ENCODE measurements at regions not wholly inside any gene's neighbourhood (a gene's known extent, or its start where the extent isn't known, plus 50 kb on each side); places are given as distances from the start of the nearest gene placed in this dataset.

- peaks cover 7% of the 10 kb centered on the region; the same call in 2 of the 3 replicates for H3K9me3 Mint-ChIP-seq
- Histone ChIP-seq H4K20me1 (replicated peaks; ENCODE audit: insufficient read depth) (no peaks in the 10 kb centered on the region), H2AFZ (no peak overlapping the region), H3K27me3 (ENCODE audit: insufficient read depth) (no peaks in the 10 kb centered on the region), H3K4me1 (ENCODE audit: insufficient read depth) (no peaks in the 10 kb centered on the region), H3F3A (replicated peaks; ENCODE audit: low read depth) (no peaks in the 10 kb centered on the region), H3K36me3 (ENCODE audit: insufficient read depth) (no peaks in the 10 kb centered on the region), H3K9me2 (ENCODE audit: insufficient read depth) (no peaks in the 10 kb centered on the region), H3K79me2 (replicated peaks; ENCODE audit: insufficient read depth) (no peaks in the 10 kb centered on the region), H3K4me2 (no peak overlapping the region), H3K27ac (ENCODE audit: low read depth) (no peak overlapping the region), H3K4me3 (no peak overlapping the region)
- H3K27me3 Mint-ChIP-seq (ENCODE audit: insufficient read depth, low read depth, poor library complexity): no peaks in the 10 kb centered on the region
- no peak for ATAC-seq
- no peak overlapping the region for H3K27ac Mint-ChIP-seq
- TF ChIP-seq EZH2phosphoT487 (IDR thresholded peaks at IDR 0.05; ENCODE audit: unreplicated experiment): no peak
- no peak for TF ChIP-seq STAT1 (IDR thresholded peaks at IDR 0.05; ENCODE audit: unreplicated experiment)
- TF ChIP-seq ETS1 (IDR thresholded peaks at IDR 0.05): no peak
- no peak for TF ChIP-seq CREB1 (CRISPR knock-in tag; IDR thresholded peaks at IDR 0.05; ENCODE audit: low read depth)
- no peak for TF ChIP-seq CTCF (conservative IDR thresholded peaks at IDR 0.05; ENCODE audit: low read depth in 2 of 2)
- TF ChIP-seq ZNF114 (CRISPR knock-in tag; IDR thresholded peaks at IDR 0.05): no peak
- TF ChIP-seq, protein P1, sequence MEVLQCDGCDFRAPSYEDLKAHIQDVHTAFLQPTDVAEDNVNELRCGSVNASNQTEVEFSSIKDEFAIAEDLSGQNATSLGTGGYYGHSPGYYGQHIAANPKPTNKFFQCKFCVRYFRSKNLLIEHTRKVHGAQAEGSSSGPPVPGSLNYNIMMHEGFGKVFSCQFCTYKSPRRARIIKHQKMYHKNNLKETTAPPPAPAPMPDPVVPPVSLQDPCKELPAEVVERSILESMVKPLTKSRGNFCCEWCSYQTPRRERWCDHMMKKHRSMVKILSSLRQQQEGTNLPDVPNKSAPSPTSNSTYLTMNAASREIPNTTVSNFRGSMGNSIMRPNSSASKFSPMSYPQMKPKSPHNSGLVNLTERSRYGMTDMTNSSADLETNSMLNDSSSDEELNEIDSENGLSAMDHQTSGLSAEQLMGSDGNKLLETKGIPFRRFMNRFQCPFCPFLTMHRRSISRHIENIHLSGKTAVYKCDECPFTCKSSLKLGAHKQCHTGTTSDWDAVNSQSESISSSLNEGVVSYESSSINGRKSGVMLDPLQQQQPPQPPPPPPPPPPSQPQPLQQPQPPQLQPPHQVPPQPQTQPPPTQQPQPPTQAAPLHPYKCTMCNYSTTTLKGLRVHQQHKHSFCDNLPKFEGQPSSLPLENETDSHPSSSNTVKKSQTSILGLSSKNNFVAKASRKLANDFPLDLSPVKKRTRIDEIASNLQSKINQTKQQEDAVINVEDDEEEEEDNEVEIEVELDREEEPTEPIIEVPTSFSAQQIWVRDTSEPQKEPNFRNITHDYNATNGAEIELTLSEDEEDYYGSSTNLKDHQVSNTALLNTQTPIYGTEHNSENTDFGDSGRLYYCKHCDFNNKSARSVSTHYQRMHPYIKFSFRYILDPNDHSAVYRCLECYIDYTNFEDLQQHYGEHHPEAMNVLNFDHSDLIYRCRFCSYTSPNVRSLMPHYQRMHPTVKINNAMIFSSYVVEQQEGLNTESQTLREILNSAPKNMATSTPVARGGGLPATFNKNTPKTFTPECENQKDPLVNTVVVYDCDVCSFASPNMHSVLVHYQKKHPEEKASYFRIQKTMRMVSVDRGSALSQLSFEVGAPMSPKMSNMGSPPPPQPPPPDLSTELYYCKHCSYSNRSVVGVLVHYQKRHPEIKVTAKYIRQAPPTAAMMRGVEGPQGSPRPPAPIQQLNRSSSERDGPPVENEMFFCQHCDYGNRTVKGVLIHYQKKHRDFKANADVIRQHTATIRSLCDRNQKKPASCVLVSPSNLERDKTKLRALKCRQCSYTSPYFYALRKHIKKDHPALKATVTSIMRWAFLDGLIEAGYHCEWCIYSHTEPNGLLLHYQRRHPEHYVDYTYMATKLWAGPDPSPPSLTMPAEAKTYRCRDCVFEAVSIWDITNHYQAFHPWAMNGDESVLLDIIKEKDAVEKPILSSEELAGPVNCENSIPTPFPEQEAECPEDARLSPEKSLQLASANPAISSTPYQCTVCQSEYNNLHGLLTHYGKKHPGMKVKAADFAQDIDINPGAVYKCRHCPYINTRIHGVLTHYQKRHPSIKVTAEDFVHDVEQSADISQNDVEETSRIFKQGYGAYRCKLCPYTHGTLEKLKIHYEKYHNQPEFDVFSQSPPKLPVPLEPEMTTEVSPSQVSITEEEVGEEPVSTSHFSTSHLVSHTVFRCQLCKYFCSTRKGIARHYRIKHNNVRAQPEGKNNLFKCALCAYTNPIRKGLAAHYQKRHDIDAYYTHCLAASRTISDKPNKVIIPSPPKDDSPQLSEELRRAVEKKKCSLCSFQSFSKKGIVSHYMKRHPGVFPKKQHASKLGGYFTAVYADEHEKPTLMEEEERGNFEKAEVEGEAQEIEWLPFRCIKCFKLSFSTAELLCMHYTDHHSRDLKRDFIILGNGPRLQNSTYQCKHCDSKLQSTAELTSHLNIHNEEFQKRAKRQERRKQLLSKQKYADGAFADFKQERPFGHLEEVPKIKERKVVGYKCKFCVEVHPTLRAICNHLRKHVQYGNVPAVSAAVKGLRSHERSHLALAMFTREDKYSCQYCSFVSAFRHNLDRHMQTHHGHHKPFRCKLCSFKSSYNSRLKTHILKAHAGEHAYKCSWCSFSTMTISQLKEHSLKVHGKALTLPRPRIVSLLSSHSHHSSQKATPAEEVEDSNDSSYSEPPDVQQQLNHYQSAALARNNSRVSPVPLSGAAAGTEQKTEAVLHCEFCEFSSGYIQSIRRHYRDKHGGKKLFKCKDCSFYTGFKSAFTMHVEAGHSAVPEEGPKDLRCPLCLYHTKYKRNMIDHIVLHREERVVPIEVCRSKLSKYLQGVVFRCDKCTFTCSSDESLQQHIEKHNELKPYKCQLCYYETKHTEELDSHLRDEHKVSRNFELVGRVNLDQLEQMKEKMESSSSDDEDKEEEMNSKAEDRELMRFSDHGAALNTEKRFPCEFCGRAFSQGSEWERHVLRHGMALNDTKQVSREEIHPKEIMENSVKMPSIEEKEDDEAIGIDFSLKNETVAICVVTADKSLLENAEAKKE (CRISPR knock-in tag; IDR thresholded peaks at IDR 0.05): no peak
- TF ChIP-seq NANOG (IDR thresholded peaks at IDR 0.05; ENCODE audit: borderline replicate concordance): no peak
- no peak for TF ChIP-seq ZNF331 (CRISPR knock-in tag; IDR thresholded peaks at IDR 0.05; ENCODE audit: low read depth)
- no peak overlapping the region for H3K4me3 Mint-ChIP-seq
- no peak for DNase-seq (ENCODE audit: low spot score)
- peaks cover 4% of the 10 kb centered on the region; the same call in 1 of the 3 replicates for H3K36me3 Mint-ChIP-seq (ENCODE audit: low read depth)
- H3K4me1 Mint-ChIP-seq: no peaks in the 10 kb centered on the region
Observed at GRCh38 chr7:97421307-97421930, 303.9 kb downstream of the SDHAF3 start.

All from GM23338 (cell line).